GM23338 (cell line): ENCODE measurements at regions not wholly inside any gene's neighbourhood (a gene's known extent, or its start where the extent isn't known, plus 50 kb on each side); places are given as distances from the start of the nearest gene placed in this dataset.

Experiments used
- ATAC-seq: fragments of 200-7000 bp; cut with Tn5 transposase; 3 replicates; pipeline ENCODE4 v1.9.1; 2020
- DNase-seq: peaks from one replicate; pipeline ENCODE4 v3.0.0-alpha.2; 2015; ENCODE audit warnings: low spot score
- H2AFZ ChIP-seq: fragments of 200-600 bp; sonication (generic); 2 replicates; pipeline ENCODE4 v1.8.0; 2016; ENCODE audit warnings: antibody characterized with exemption, mild to moderate bottlenecking, moderate library complexity
- H3F3A ChIP-seq: fragments of 200-600 bp; sonication (generic); replicated peaks from 2 replicates; pipeline ENCODE4 v1.8.0; 2017; ENCODE audit warnings: antibody characterized with exemption, mixed run types, low read depth
- H3K27ac ChIP-seq: fragments of 200-600 bp; sonication (generic); 2 replicates; pipeline ENCODE4 v1.6.1; 2016; ENCODE audit warnings: low read depth
- H3K27me3 ChIP-seq: fragments of 200-600 bp; sonication (generic); 2 replicates; pipeline ENCODE4 v1.8.0; 2016; ENCODE audit warnings: mild to moderate bottlenecking, mixed run types, moderate library complexity; ENCODE audit not compliant: insufficient read depth
- H3K36me3 ChIP-seq: fragments of 200-600 bp; sonication (generic); 2 replicates; pipeline ENCODE4 v1.8.0; 2016; ENCODE audit warnings: mild to moderate bottlenecking; ENCODE audit not compliant: insufficient read depth
- H3K4me1 ChIP-seq: fragments of 200-600 bp; sonication (generic); 2 replicates; pipeline ENCODE4 v1.8.0; 2016; ENCODE audit warnings: mild to moderate bottlenecking, moderate library complexity; ENCODE audit not compliant: insufficient read depth
- H3K4me2 ChIP-seq: fragments of 200-600 bp; sonication (generic); 2 replicates; pipeline ENCODE4 v1.7.1; 2017; ENCODE audit warnings: mixed run types
- H3K4me3 ChIP-seq: fragments of 200-600 bp; sonication (generic); 2 replicates; pipeline ENCODE4 v1.6.1; 2016; ENCODE audit warnings: mixed run types
- H3K79me2 ChIP-seq: fragments of 200-600 bp; sonication (generic); replicated peaks from 2 replicates; pipeline ENCODE4 v1.8.0; 2017; ENCODE audit warnings: mild to moderate bottlenecking; ENCODE audit not compliant: insufficient read depth
- H3K9me2 ChIP-seq: fragments of 200-600 bp; sonication (generic); 2 replicates; pipeline ENCODE4 v1.8.0; 2017; ENCODE audit not compliant: insufficient read depth
- H4K20me1 ChIP-seq: fragments of 200-600 bp; sonication (generic); replicated peaks from 2 replicates; pipeline ENCODE4 v1.8.0; 2017; ENCODE audit warnings: mild to moderate bottlenecking; ENCODE audit not compliant: insufficient read depth
- H3K27ac Mint-ChIP-seq: 2 replicates; pipeline ENCODE4 v1.8.0; 2020; ENCODE audit warnings: inconsistent platforms, mild to moderate bottlenecking, moderate library complexity, mixed read lengths
- H3K27me3 Mint-ChIP-seq: 3 replicates; pipeline ENCODE4 v1.8.0; 2022; ENCODE audit warnings: low read depth, mild to moderate bottlenecking, moderate library complexity, mixed read lengths, inconsistent platforms; ENCODE audit not compliant: insufficient read depth, poor library complexity
- H3K36me3 Mint-ChIP-seq: 3 replicates; pipeline ENCODE4 v1.8.0; 2021; ENCODE audit warnings: low read depth, mild to moderate bottlenecking, inconsistent platforms, moderate library complexity, mixed read lengths
- H3K4me1 Mint-ChIP-seq: 3 replicates; pipeline ENCODE4 v1.8.0; 2020; ENCODE audit warnings: mild to moderate bottlenecking, inconsistent platforms, mixed read lengths
- H3K4me3 Mint-ChIP-seq: 3 replicates; pipeline ENCODE4 v1.8.0; 2021; ENCODE audit warnings: moderate library complexity, mild to moderate bottlenecking, inconsistent platforms, mixed read lengths
- H3K9me3 Mint-ChIP-seq: 3 replicates; pipeline ENCODE4 v1.8.0; 2020; ENCODE audit warnings: moderate library complexity, mild to moderate bottlenecking, inconsistent platforms, mixed read lengths
- CREB1 ChIP-seq: fragments of 250-450 bp; sonication (Bioruptor Pico); IDR thresholded peaks from 2 replicates; pipeline ENCODE4 v1.5.0; 2020; ENCODE audit warnings: low read depth, mild to moderate bottlenecking, moderate library complexity
- CTCF ChIP-seq, 2 experiments: fragments of 200-600 bp in 1 of 2; sonication (generic) in 1 of 2; conservative IDR thresholded peaks; 2 replicates each; pipeline versions ENCODE4 v1.5.1 to v1.6.1; 2016 to 2017; ENCODE audit warnings: antibody characterized with exemption in 2 of 2, low read depth in 2 of 2, mild to moderate bottlenecking in 2 of 2, moderate library complexity in 1 of 2
- ETS1 ChIP-seq: IDR thresholded peaks from 2 replicates; pipeline ENCODE4 v1.6.1; 2016; ENCODE audit warnings: antibody characterized with exemption
- EZH2phosphoT487 ChIP-seq: fragments of 200-600 bp; sonication (generic); IDR thresholded peaks from one replicate; pipeline ENCODE4 v1.8.1; 2018; ENCODE audit warnings: antibody characterized with exemption; ENCODE audit not compliant: unreplicated experiment
- JUNB ChIP-seq: IDR thresholded peaks from one replicate; pipeline ENCODE4 v1.6.1; 2016; ENCODE audit warnings: antibody characterized with exemption; ENCODE audit not compliant: unreplicated experiment
- NANOG ChIP-seq: IDR thresholded peaks from 2 replicates; pipeline ENCODE4 v1.6.1; 2016; ENCODE audit warnings: antibody characterized with exemption, borderline replicate concordance
- POLR2AphosphoS5 ChIP-seq: IDR thresholded peaks from 2 replicates; pipeline ENCODE4 v1.6.1; 2016; ENCODE audit warnings: antibody characterized with exemption, low read depth
- STAT1 ChIP-seq: IDR thresholded peaks from one replicate; pipeline ENCODE4 v1.6.1; 2016; ENCODE audit warnings: antibody characterized with exemption; ENCODE audit not compliant: unreplicated experiment
- ZNF114 ChIP-seq: fragments of 250-450 bp; sonication (Bioruptor Pico); IDR thresholded peaks from 2 replicates; pipeline ENCODE4 v1.5.0; 2020; ENCODE audit warnings: mild to moderate bottlenecking, moderate library complexity
- ZNF331 ChIP-seq: fragments of 250-450 bp; sonication (Bioruptor Pico); IDR thresholded peaks from 2 replicates; pipeline ENCODE4 v1.5.0; 2020; ENCODE audit warnings: low read depth, mild to moderate bottlenecking, moderate library complexity
- TF ChIP-seq, protein P1 (sequence below): fragments of 250-450 bp; sonication (Bioruptor Pico); IDR thresholded peaks from 2 replicates; pipeline ENCODE4 v1.5.0; 2020; ENCODE audit warnings: mild to moderate bottlenecking, moderate library complexity
- TF ChIP-seq, protein P2 (sequence below): IDR thresholded peaks from one replicate; pipeline ENCODE4 v1.6.1; 2018; ENCODE audit warnings: antibody characterized with exemption; ENCODE audit not compliant: unreplicated experiment

DNA sequence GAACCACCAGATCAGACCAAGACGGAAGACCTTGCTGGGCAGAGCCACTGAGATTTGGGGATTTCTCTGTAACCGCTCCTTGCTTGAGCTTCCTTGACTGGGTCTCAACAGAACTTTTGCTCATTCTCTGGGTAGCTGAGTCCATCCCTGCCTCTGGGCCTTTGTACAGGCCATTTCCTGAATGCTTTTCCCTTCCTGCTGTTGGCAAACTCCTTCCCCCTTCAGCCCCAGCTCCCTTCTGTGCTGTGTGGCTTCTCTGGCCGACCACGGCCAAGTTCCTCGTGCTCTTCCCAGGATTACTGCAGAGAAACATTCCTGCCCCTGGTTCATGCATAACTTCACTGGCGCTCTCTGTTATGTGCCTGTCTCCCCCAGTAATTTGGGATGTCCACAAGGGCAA lies 150.5 kb upstream of the GPR26 start:
- peaks cover 8% of the 10 kb centered on the region for H3K27me3 Mint-ChIP-seq
- peaks cover 21% of the 10 kb centered on the region for H3K4me1 ChIP-seq
- no peak overlapping the region for H3K4me3 Mint-ChIP-seq
- H3K27ac Mint-ChIP-seq: no peak overlapping the region
- DNase-seq (no peak), ATAC-seq (no peak)
- H3K36me3 Mint-ChIP-seq: no peaks in the 10 kb centered on the region
- H3K4me3 ChIP-seq: no peak overlapping the region
- peaks cover 22% of the 10 kb centered on the region for H3K4me1 Mint-ChIP-seq
- TF ChIP-seq CREB1 (CRISPR knock-in tag) (no peak), POLR2AphosphoS5 (no peak), NANOG (no peak), ETS1 (no peak), STAT1 (no peak), ZNF114 (no peak), JUNB (no peak), CTCF (conservative IDR thresholded peaks at IDR 0.05; ENCODE audit: low read depth in 2 of 2) (no peak), EZH2phosphoT487 (no peak), ZNF331 (CRISPR knock-in tag) (no peak)
- TF ChIP-seq, protein P1, sequence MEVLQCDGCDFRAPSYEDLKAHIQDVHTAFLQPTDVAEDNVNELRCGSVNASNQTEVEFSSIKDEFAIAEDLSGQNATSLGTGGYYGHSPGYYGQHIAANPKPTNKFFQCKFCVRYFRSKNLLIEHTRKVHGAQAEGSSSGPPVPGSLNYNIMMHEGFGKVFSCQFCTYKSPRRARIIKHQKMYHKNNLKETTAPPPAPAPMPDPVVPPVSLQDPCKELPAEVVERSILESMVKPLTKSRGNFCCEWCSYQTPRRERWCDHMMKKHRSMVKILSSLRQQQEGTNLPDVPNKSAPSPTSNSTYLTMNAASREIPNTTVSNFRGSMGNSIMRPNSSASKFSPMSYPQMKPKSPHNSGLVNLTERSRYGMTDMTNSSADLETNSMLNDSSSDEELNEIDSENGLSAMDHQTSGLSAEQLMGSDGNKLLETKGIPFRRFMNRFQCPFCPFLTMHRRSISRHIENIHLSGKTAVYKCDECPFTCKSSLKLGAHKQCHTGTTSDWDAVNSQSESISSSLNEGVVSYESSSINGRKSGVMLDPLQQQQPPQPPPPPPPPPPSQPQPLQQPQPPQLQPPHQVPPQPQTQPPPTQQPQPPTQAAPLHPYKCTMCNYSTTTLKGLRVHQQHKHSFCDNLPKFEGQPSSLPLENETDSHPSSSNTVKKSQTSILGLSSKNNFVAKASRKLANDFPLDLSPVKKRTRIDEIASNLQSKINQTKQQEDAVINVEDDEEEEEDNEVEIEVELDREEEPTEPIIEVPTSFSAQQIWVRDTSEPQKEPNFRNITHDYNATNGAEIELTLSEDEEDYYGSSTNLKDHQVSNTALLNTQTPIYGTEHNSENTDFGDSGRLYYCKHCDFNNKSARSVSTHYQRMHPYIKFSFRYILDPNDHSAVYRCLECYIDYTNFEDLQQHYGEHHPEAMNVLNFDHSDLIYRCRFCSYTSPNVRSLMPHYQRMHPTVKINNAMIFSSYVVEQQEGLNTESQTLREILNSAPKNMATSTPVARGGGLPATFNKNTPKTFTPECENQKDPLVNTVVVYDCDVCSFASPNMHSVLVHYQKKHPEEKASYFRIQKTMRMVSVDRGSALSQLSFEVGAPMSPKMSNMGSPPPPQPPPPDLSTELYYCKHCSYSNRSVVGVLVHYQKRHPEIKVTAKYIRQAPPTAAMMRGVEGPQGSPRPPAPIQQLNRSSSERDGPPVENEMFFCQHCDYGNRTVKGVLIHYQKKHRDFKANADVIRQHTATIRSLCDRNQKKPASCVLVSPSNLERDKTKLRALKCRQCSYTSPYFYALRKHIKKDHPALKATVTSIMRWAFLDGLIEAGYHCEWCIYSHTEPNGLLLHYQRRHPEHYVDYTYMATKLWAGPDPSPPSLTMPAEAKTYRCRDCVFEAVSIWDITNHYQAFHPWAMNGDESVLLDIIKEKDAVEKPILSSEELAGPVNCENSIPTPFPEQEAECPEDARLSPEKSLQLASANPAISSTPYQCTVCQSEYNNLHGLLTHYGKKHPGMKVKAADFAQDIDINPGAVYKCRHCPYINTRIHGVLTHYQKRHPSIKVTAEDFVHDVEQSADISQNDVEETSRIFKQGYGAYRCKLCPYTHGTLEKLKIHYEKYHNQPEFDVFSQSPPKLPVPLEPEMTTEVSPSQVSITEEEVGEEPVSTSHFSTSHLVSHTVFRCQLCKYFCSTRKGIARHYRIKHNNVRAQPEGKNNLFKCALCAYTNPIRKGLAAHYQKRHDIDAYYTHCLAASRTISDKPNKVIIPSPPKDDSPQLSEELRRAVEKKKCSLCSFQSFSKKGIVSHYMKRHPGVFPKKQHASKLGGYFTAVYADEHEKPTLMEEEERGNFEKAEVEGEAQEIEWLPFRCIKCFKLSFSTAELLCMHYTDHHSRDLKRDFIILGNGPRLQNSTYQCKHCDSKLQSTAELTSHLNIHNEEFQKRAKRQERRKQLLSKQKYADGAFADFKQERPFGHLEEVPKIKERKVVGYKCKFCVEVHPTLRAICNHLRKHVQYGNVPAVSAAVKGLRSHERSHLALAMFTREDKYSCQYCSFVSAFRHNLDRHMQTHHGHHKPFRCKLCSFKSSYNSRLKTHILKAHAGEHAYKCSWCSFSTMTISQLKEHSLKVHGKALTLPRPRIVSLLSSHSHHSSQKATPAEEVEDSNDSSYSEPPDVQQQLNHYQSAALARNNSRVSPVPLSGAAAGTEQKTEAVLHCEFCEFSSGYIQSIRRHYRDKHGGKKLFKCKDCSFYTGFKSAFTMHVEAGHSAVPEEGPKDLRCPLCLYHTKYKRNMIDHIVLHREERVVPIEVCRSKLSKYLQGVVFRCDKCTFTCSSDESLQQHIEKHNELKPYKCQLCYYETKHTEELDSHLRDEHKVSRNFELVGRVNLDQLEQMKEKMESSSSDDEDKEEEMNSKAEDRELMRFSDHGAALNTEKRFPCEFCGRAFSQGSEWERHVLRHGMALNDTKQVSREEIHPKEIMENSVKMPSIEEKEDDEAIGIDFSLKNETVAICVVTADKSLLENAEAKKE (CRISPR knock-in tag): no peak
- TF ChIP-seq, protein P2, sequence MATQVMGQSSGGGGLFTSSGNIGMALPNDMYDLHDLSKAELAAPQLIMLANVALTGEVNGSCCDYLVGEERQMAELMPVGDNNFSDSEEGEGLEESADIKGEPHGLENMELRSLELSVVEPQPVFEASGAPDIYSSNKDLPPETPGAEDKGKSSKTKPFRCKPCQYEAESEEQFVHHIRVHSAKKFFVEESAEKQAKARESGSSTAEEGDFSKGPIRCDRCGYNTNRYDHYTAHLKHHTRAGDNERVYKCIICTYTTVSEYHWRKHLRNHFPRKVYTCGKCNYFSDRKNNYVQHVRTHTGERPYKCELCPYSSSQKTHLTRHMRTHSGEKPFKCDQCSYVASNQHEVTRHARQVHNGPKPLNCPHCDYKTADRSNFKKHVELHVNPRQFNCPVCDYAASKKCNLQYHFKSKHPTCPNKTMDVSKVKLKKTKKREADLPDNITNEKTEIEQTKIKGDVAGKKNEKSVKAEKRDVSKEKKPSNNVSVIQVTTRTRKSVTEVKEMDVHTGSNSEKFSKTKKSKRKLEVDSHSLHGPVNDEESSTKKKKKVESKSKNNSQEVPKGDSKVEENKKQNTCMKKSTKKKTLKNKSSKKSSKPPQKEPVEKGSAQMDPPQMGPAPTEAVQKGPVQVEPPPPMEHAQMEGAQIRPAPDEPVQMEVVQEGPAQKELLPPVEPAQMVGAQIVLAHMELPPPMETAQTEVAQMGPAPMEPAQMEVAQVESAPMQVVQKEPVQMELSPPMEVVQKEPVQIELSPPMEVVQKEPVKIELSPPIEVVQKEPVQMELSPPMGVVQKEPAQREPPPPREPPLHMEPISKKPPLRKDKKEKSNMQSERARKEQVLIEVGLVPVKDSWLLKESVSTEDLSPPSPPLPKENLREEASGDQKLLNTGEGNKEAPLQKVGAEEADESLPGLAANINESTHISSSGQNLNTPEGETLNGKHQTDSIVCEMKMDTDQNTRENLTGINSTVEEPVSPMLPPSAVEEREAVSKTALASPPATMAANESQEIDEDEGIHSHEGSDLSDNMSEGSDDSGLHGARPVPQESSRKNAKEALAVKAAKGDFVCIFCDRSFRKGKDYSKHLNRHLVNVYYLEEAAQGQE: no peak
- no peak overlapping the region for H3K4me2 ChIP-seq
- H3K27me3 ChIP-seq: no peaks in the 10 kb centered on the region
- no peaks in the 10 kb centered on the region for H3K36me3 ChIP-seq
- peaks cover 4% of the 10 kb centered on the region for H3K9me2 ChIP-seq
- H3F3A ChIP-seq: no peaks in the 10 kb centered on the region
- no peaks in the 10 kb centered on the region for H3K9me3 Mint-ChIP-seq
- no peaks in the 10 kb centered on the region for H3K79me2 ChIP-seq
- H2AFZ ChIP-seq: no peak overlapping the region
- no peaks in the 10 kb centered on the region for H4K20me1 ChIP-seq
- H3K27ac ChIP-seq: no peak overlapping the region
